ENCODE measurements at regions not wholly inside any gene's neighbourhood (a gene's known extent, or its start where the extent isn't known, plus 50 kb on each side); places are given as distances from the start of the nearest gene placed in this dataset.

DNA sequence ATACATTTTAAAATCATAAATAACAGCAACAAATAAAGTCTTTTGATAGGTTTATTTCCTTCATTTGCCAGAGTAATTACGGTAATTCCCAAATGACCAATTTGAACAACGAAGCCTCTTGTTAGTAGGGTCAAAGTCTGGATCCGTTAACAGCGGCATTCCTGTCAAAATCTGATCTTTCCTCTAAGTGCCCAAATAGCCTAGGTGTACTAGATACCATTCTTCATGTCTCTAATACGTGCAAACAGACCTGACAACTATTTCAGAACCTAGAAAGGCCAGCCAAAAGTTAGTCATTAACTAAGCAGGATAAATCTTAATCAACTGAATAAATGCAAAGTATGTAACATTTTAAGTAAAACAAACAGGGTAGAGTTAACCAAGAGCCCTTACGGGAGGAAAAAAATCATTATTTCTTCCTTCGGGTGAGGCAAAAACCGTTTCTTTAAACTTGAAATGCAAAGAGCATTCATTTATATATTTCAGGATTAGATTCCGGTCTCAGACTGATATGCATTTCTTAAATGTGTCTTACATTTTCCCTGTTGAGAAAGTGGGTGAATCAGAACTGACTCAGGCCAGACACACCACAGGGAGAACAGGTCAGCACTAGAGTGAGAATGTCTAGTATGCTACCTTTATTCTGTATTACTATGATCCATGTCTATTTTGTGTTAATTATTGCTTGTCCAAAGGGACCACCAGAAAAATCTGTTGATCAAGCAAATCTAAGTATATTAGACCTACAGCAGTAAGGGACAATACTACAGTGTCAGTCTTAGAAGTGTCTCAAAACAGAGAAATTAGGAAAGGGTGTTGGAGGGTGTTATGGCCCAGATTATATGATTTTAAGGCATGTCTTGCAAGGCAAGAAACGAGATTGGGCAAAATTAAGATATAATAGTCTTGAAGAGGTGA lies 141.5 kb upstream of the NDUFV2 start:
- Histone ChIP-seq H3K36me3 (ENCODE audit: insufficient read depth, low read length) (no peaks in the 10 kb centered on the region), H3K79me2 (ENCODE audit: insufficient read depth, low read length) (no peaks in the 10 kb centered on the region), H2AFZ (ENCODE audit: low read length) (no peak overlapping the region), H4K20me1 (ENCODE audit: insufficient read depth, low read length, poor library complexity, severe bottlenecking) (no peaks in the 10 kb centered on the region), H3K27me3 (ENCODE audit: insufficient read depth, low read length, poor library complexity, severe bottlenecking) (no peaks in the 10 kb centered on the region), H3K9ac (ENCODE audit: low read depth, low read length, poor library complexity, severe bottlenecking) (no peak overlapping the region), H3K4me2 (ENCODE audit: low read depth, low read length, poor library complexity, severe bottlenecking) (no peak overlapping the region), H3K9me3 (ENCODE audit: insufficient read depth, low read depth, low read length) (no peaks in the 10 kb centered on the region), H3K4me3 (ENCODE audit: low read length, poor library complexity, severe bottlenecking) (no peak overlapping the region), H3K4me1 (ENCODE audit: insufficient read depth, low read length, poor library complexity, severe bottlenecking) (peaks cover 11% of the 10 kb centered on the region), H3K9me2 (replicated peaks; ENCODE audit: low read depth, low read length) (no peaks in the 10 kb centered on the region), H3F3A (ENCODE audit: low read depth) (no peaks in the 10 kb centered on the region)
- no peak for TF ChIP-seq EZH2phosphoT487 (IDR thresholded peaks at IDR 0.05; ENCODE audit: borderline replicate concordance)
- TF ChIP-seq, protein P1, sequence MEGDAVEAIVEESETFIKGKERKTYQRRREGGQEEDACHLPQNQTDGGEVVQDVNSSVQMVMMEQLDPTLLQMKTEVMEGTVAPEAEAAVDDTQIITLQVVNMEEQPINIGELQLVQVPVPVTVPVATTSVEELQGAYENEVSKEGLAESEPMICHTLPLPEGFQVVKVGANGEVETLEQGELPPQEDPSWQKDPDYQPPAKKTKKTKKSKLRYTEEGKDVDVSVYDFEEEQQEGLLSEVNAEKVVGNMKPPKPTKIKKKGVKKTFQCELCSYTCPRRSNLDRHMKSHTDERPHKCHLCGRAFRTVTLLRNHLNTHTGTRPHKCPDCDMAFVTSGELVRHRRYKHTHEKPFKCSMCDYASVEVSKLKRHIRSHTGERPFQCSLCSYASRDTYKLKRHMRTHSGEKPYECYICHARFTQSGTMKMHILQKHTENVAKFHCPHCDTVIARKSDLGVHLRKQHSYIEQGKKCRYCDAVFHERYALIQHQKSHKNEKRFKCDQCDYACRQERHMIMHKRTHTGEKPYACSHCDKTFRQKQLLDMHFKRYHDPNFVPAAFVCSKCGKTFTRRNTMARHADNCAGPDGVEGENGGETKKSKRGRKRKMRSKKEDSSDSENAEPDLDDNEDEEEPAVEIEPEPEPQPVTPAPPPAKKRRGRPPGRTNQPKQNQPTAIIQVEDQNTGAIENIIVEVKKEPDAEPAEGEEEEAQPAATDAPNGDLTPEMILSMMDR (conservative IDR thresholded peaks at IDR 0.05; ENCODE audit: low read length) = no peak

DNA sequence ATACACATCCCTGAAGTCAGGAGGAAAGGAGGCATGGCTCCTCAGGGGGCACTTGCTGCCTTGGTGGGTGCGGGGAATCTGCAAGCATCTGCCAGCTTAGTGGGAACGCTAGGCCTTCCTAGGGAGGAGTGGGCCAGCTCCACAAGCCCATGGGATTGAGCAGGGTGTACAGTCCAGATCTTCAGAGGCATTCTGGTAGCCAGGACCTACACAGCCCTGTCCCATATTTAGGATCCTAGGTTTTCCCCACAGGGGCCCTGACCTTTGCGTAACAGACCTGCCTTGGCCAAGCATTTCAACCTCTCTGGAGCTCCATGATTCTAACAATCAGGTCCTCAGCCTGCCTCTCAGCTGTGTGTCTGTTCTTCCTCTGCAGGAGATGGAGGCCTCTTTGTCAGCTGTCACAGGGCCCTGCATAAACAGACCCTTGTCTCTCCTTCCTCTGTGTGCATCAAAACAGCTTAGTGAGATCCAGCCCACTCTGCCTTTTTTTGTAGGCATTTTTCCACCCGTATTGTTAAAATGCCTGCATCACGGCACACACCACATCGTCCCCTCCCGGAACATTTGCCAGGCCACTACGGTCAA lies 140.2 kb upstream of the NDUFV2 start:
- no peak overlapping the region for H3K4me3 ChIP-seq (ENCODE audit: low read length, poor library complexity, severe bottlenecking)
- H3K27me3 ChIP-seq (ENCODE audit: insufficient read depth, low read length, poor library complexity, severe bottlenecking) = no peaks in the 10 kb centered on the region
- H4K20me1 ChIP-seq (ENCODE audit: insufficient read depth, low read length, poor library complexity, severe bottlenecking) = no peaks in the 10 kb centered on the region
- H3K4me2 ChIP-seq (ENCODE audit: low read depth, low read length, poor library complexity, severe bottlenecking) = no peak overlapping the region
- TF ChIP-seq, protein P1 (conservative IDR thresholded peaks at IDR 0.05; ENCODE audit: low read length) = no peak
- no peak for TF ChIP-seq EZH2phosphoT487 (IDR thresholded peaks at IDR 0.05; ENCODE audit: borderline replicate concordance)
- no peaks in the 10 kb centered on the region for H3F3A ChIP-seq (ENCODE audit: low read depth)
- peak overlapping the region; percentile 83; the same call in 1 of the 2 replicates for H2AFZ ChIP-seq (ENCODE audit: low read length)
- H3K9ac ChIP-seq (ENCODE audit: low read depth, low read length, poor library complexity, severe bottlenecking) = no peak overlapping the region
- H3K9me3 ChIP-seq (ENCODE audit: insufficient read depth, low read depth, low read length) = no peaks in the 10 kb centered on the region
- no peaks in the 10 kb centered on the region for H3K79me2 ChIP-seq (ENCODE audit: insufficient read depth, low read length)
- no peaks in the 10 kb centered on the region for H3K36me3 ChIP-seq (ENCODE audit: insufficient read depth, low read length)
- peaks cover 11% of the 10 kb centered on the region for H3K4me1 ChIP-seq (ENCODE audit: insufficient read depth, low read length, poor library complexity, severe bottlenecking)
- no peaks in the 10 kb centered on the region for H3K9me2 ChIP-seq (replicated peaks; ENCODE audit: low read depth, low read length)

DNA sequence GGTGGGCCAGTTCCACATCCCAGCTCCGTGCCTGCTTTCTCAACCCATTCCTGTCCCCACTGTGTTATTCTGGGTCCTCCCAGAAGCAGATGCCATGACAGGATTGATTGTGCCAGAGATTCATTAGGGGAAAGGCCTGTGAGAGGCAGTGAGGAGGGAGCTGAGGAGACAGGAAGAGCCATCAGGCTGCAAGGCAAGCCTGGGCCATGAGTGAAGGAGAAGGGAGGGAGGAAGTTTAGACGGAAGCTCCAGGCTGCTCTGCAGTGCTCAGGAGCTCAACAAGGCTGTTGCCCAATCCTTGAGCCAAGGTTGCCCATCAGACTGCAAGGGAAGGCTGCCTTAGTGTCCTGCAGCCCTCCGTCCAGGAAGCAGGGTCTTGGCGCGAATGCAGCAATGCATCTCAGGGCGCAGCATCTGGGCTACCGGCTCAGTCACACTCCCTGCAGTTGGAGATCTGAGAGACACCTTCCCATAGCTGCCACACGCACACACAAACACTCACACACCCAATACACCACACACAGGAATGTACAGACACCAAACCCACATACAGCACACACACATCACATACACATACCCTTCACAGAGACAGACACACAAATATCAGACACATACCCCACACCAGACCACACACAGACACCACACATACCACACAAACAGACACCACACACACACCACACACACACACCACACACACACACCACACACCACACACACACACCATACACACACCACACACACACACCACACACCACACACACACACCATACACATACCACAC lies 139.5 kb upstream of the NDUFV2 start:
- Histone ChIP-seq H3F3A (ENCODE audit: low read depth) (no peaks in the 10 kb centered on the region), H3K79me2 (ENCODE audit: insufficient read depth, low read length) (no peaks in the 10 kb centered on the region), H3K36me3 (ENCODE audit: insufficient read depth, low read length) (no peaks in the 10 kb centered on the region), H3K4me2 (ENCODE audit: low read depth, low read length, poor library complexity, severe bottlenecking) (no peak overlapping the region), H3K4me1 (ENCODE audit: insufficient read depth, low read length, poor library complexity, severe bottlenecking) (peaks cover 11% of the 10 kb centered on the region), H3K4me3 (ENCODE audit: low read length, poor library complexity, severe bottlenecking) (no peak overlapping the region), H3K9me3 (ENCODE audit: insufficient read depth, low read depth, low read length) (no peaks in the 10 kb centered on the region), H2AFZ (ENCODE audit: low read length) (peak overlapping the region; percentile 83), H3K27me3 (ENCODE audit: insufficient read depth, low read length, poor library complexity, severe bottlenecking) (no peaks in the 10 kb centered on the region), H3K9ac (ENCODE audit: low read depth, low read length, poor library complexity, severe bottlenecking) (no peak overlapping the region), H4K20me1 (ENCODE audit: insufficient read depth, low read length, poor library complexity, severe bottlenecking) (no peaks in the 10 kb centered on the region), H3K9me2 (replicated peaks; ENCODE audit: low read depth, low read length) (no peaks in the 10 kb centered on the region)
- TF ChIP-seq, protein P1 (conservative IDR thresholded peaks at IDR 0.05; ENCODE audit: low read length) = no peak
- TF ChIP-seq EZH2phosphoT487 (IDR thresholded peaks at IDR 0.05; ENCODE audit: borderline replicate concordance) = no peak
